Stimulated activated CD4-positive, alpha-beta T cell treated with anti-CD3 and anti-CD28 coated beads, Interleukin-1b, Interleukin-23, amount 100 ng/mL, for 24 hours (primary cell): ENCODE measurements at regions not wholly inside any gene's neighbourhood (a gene's known extent, or its start where the extent isn't known, plus 50 kb on each side); places are given as distances from the start of the nearest gene placed in this dataset.
"Not testable (repeated sequence)": the region's sequence is repeated elsewhere in the genome, so short reads cannot be mapped to it uniquely, and the experiment has no call there.

Experiments
- DNase-seq, 4 experiments: peaks; one replicate each; pipeline ENCODE4 v3.0.0-alpha.2; 2020; ENCODE audit warnings: low read depth in 4 of 4, low spot score in 1 of 4

GRCh38 chr13:22776394-22777186 lies 404.2 kb upstream of the SGCG start:
- DNase-seq: no peak

- no peak for DNase-seq
Measured at GRCh38 chr13:22777207-22777606, 403.6 kb upstream of the SGCG start.

- DNase-seq: no peak
Measured at GRCh38 chr13:22789027-22789593, 391.7 kb upstream of the SGCG start.

- DNase-seq: no peak
Measured at GRCh38 chr13:22789916-22790315, 390.9 kb upstream of the SGCG start.

- no peak for DNase-seq
Measured at GRCh38 chr13:22793598-22794134, 387.1 kb upstream of the SGCG start.

- no peak for DNase-seq
Measured at GRCh38 chr13:22800526-22801401, 380.0 kb upstream of the SGCG start.

- DNase-seq: no peak
Measured at GRCh38 chr13:22801402-22802003, 379.3 kb upstream of the SGCG start.

GRCh38 chr13:22812793-22813192 lies 368.0 kb upstream of the SGCG start:
- DNase-seq: no peak

- not testable (repeated sequence) for DNase-seq
Measured at GRCh38 chr13:22813531-22814377, 367.0 kb upstream of the SGCG start.

GRCh38 chr13:22814433-22814832 lies 366.3 kb upstream of the SGCG start:
- not testable (repeated sequence) for DNase-seq

GRCh38 chr13:22821589-22821988 lies 359.2 kb upstream of the SGCG start:
- no peak for DNase-seq

- DNase-seq: no peak
Measured at GRCh38 chr13:22825186-22825585, 355.6 kb upstream of the SGCG start.

GRCh38 chr13:22828081-22828480 lies 352.7 kb upstream of the SGCG start:
- no peak for DNase-seq

GRCh38 chr13:22836475-22836874 lies 344.3 kb upstream of the SGCG start:
- DNase-seq: no peak

- no peak for DNase-seq
Measured at GRCh38 chr13:22837980-22838647, 342.7 kb upstream of the SGCG start.

- no peak for DNase-seq
Measured at GRCh38 chr13:22839603-22840530, 340.9 kb upstream of the SGCG start.

GRCh38 chr13:22846551-22846950 lies 334.2 kb upstream of the SGCG start:
- no peak for DNase-seq

GRCh38 chr13:22848539-22849052 lies 332.2 kb upstream of the SGCG start:
- DNase-seq: no peak
